ENCODE measurements at regions not wholly inside any gene's neighbourhood (a gene's known extent, or its start where the extent isn't known, plus 50 kb on each side); places are given as distances from the start of the nearest gene placed in this dataset.

DNA sequence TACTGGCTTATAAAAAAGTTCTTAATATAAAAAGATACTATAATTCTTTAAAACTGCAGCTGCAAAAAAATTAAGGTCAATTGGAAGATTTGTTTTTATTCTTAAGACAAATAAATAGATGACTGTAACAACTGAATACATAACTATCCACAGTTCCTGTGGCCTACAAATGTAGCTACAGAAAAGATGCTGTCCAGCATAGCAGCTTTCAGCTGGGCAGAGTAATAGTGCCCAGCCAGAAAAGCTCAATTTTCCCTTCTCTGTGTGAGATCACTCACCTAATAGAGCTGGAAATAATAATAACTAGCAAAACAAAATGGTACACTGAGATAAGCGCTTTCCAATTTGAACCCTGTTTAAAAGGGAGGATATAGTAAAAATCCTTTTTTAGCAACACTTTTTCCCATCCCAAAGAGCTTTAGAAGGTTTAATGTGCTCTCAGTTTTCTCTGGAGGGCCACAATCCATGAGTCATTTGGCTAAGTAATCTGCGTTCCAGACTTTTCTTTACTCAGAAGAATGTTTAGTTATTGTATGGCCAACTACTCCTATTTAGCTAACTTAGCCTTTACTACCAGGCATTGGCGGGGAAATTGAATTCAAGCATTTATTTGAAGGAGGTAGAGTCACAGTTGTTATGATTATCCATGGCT lies 158.1 kb upstream of the SLC39A10 start:
- TF ChIP-seq RXRA (IDR thresholded peaks at IDR 0.05; ENCODE audit: borderline replicate concordance, low read depth): no peak
- TF ChIP-seq TAF1 (IDR thresholded peaks at IDR 0.05; ENCODE audit: borderline replicate concordance, low read depth, low read length): no peak
- no peak for TF ChIP-seq MEF2A (IDR thresholded peaks at IDR 0.05; ENCODE audit: borderline replicate concordance, low read depth)
- no peak for TF ChIP-seq MXI1 (IDR thresholded peaks at IDR 0.05; ENCODE audit: low read depth, low read length)
- TF ChIP-seq RAD21 (IDR thresholded peaks at IDR 0.05; ENCODE audit: low read length): no peak
